NCI-H2029 (cell line): ENCODE measurements at regions not wholly inside any gene's neighbourhood (a gene's known extent, or its start where the extent isn't known, plus 50 kb on each side); places are given as distances from the start of the nearest gene placed in this dataset.
A peak's percentile ranks its signal among the peaks of the same experiment; 100 is the strongest.
"Not testable (repeated sequence)": the region's sequence is repeated elsewhere in the genome, so short reads cannot be mapped to it uniquely, and the experiment has no call there.

ENCODE experiments used
- DNase-seq: peaks from one replicate; lab custom pipeline; 2025; lab: John Stamatoyannopoulos, UW

- not testable (repeated sequence) for DNase-seq
Observed at GRCh38 chr16:29108625-29109169, 123.8 kb downstream of the LAT start.

- DNase-seq: peak; percentile 24
Observed at GRCh38 chr16:29107299-29107698, 122.4 kb downstream of the LAT start.

- DNase-seq: not testable (repeated sequence)
Observed at GRCh38 chr16:29106259-29106908, 121.5 kb downstream of the LAT start.

GRCh38 chr16:29104600-29104999 lies 119.7 kb downstream of the LAT start:
- not testable (repeated sequence) for DNase-seq

- not testable (repeated sequence) for DNase-seq
Observed at GRCh38 chr16:29097965-29098364, 113.1 kb downstream of the LAT start.

GRCh38 chr16:29094729-29095624 lies 110.1 kb downstream of the LAT start:
- not testable (repeated sequence) for DNase-seq

DNA sequence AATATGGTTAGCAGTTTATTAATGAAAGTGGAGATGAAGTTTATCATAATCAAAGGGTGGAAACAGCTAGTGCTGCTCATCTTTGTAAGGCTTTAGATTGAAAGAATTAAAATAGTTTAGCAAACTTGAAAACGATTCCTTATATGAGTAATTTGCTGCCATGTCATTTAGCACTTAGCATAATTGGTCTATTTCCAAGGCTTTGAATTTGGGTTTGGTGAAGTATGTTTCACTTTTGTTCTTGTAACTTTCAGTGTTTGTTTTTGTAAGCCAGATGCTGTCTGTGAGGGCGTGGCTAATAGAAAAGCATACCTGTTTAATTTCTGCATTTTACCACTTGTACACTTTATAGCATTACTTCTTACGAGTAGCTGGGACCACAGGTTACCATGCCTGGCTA lies 109.5 kb downstream of the LAT start:
- DNase-seq: not testable (repeated sequence)

DNA sequence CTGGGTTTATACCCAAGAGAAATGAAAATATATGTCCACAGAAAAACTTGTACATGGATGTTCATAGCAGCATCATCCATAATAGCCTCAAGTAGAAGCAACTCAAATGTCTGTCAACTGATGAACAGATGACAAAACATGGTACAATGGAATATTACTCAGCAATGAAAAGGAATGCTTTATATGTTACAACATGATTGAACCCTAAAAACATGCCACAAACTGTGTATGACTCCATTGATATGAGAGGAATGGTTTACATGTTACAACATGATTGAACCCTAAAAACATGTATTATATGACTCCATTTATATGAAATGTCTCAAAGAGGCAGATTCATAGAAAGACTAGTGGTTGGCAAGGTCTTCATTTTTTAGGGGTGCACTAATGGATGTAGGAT lies 104.8 kb downstream of the LAT start:
- not testable (repeated sequence) for DNase-seq

DNA sequence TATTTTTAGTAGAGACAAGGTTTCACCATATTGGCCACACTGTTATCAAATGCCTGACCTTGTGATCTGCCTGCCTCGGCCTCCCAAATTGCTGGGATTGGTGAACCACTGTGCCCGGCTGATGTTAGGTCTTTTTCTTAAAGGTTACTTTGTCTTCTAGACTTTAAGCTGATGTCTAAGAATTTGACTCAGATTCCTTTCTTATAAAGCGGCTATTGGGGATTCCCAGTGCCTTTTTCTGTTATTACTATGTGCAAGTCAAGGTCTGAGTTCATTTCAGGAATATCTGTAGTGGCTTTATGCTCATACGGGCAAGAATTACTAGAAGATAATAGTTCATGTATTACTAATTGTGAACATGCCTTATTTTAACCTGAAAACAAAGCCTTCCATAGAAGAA lies 102.8 kb downstream of the LAT start:
- DNase-seq: not testable (repeated sequence)

- not testable (repeated sequence) for DNase-seq
Observed at GRCh38 chr16:29081829-29082639, 97.2 kb downstream of the LAT start.

- not testable (repeated sequence) for DNase-seq
Observed at GRCh38 chr16:29074554-29075402, 89.9 kb downstream of the LAT start.

- not testable (repeated sequence) for DNase-seq
Observed at GRCh38 chr16:29062235-29062634, 77.4 kb downstream of the LAT start.

DNA sequence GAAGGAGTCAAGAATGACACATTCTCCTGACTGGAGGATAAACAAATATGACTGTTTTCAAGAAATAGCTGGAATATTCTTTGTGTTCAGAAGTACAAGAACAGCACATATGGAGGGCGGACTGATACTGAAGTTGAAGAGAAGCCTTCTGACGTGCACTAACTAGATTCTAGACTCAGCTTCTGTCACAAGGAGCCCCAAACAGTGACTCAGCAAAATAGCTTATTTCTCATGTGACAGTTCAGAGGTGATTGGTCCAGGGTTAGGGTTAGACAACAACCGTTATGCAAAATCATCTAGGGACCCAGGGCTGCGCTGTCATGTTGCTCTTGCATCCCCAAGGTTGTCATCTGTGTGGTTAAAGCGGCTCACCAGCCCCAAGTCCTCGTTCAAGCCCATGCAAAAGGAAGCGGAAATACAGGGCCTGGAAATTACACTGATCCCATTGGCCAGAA lies 76.6 kb downstream of the LAT start:
- not testable (repeated sequence) for DNase-seq

- not testable (repeated sequence) for DNase-seq
Observed at GRCh38 chr16:29060022-29060810, 75.4 kb downstream of the LAT start.

DNA sequence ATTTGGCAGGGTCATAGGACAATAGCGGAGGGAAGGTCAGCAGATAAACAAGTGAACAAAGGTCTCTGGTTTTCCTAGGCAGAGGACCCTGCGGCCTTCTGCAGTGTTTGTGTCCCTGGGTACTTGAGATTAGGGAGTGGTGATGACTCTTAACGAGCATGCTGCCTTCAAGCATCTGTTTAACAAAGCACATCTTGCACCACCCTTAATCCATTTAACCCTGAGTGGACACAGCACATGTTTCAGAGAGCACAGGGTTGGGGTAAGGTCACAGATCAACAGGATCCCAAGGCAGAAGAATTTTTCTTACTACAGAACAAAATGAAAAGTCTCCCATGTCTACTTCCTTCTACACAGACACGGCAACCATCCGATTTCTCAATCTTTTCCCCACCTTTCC lies 74.7 kb downstream of the LAT start:
- not testable (repeated sequence) for DNase-seq
